Fibroblast of peridontal ligament (primary cell): ENCODE measurements at regions not wholly inside any gene's neighbourhood (a gene's known extent, or its start where the extent isn't known, plus 50 kb on each side); places are given as distances from the start of the nearest gene placed in this dataset.
"Not testable (repeated sequence)": the region's sequence is repeated elsewhere in the genome, so short reads cannot be mapped to it uniquely, and the experiment has no call there.

Experiments used
- DNase-seq: peaks from one replicate; pipeline ENCODE4 v3.0.0-alpha.2; 2010; ENCODE audit errors: extremely low read depth

GRCh38 chr22:48501231-48501750 is 1326.4 kb downstream of the BRD1 start:
- no peak for DNase-seq

DNA sequence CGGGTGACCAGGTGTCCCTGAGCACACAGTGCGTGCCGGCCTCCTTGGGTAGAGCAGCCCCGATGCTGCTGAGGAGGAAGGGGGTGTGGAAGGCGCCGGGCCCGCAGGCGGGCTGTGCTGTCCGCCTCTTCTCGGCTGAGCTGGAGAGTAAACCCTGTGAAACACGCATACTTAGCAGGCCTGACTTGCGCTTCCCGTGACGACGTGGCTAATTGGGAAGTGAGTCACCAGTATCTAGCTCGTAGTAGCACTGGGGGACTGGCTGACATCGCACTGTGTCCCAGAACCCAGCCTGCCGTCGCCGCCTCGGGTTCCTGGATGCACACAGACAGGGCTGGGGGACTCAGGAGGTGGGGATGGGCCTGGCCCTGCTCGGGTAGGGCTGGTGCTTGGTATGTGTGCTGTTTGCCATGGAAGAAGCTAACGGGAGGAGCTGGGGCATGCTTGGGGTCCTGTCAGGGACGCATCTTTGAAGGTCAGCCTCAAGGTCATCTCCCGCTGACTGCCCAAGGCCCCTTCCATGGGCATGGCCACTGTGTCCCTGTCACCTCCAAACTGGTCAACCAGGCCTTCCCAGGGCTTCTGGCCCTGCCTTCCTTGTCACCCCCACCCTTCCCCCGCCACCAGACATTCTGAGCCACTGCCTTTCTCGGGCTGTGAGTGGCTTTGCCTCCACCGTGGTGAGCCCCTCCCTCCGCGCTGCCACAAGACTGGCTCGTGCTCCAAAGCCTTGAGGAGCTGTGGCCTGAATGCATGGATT is 1327.0 kb downstream of the BRD1 start:
- DNase-seq = no peak

- DNase-seq = no peak
Observed at GRCh38 chr22:48499456-48500425, 1327.9 kb downstream of the BRD1 start.

DNA sequence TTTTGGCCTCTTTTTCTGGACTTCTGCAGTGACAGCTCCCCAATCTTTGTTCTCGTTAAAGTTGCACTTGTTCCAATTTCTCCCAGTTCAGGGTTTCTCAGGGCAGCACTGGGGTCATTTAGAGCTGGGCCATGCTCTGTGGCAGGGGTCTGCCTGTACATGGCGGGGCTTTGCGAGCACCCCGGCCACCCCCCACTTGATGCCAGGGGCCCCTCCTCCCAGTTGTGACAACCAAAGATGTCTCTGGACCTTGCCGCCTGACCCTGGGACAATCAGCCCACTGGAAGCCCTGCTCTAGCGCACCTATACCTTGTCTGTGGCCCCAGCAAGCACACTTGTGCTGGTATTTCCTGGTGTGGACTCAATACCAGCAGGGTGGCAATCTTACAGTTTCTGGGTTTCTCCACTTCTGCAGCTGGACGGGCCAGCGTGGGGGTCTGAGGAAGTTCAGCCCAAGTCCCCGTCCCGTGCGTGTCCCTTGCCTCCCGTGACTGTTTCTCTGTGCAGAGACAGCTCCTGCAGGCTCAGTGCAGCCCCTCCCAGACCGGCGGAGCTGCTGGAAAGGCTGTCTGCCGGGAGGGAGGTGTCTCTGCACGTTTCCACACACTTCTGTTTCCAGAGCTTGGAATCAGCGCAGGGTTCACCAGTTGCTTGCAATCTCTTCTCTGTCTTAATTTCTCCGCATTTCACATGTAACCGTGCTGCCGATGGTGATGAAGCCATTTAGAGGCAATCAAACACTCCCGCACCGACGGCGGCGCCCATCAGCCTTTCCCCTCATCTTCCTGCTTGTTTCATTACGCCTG is 1328.9 kb downstream of the BRD1 start:
- DNase-seq = no peak

DNA sequence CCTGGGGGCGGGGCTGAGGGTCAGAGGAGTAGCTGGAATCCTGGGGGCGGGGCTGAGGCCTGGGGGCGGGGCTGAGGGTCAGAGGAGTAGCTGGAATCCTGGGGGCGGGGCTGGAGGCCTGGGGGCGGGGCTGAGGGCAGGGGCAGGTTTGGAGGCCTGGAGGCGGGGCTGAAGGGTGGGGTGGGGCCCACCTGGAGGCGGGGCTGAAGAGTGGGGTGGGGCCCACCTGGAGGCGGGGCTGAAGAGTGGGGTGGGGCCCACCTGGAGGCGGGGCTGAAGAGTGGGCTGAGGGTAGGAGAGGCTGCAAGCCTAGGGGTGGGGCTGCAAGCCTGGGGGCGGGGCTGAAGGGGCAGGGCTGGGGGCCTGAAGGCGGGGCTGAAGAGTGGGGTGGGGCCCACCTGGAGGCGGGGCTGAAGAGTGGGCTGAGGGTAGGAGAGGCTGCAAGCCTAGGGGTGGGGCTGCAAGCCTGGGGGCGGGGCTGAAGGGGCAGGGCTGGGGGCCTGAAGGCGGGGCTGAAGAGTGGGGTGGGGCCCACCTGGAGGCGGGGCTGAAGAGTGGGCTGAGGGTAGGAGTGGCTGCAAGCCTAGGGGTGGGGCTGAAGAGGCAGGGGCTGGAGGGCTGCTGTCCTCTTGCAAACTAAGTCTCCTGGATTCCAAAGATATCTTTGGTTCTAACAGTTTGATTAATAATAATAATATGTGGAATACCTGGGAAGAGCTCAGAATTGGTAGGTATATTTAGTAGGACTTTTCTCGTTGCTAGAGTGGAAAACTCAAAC is 1329.7 kb downstream of the BRD1 start:
- not testable (repeated sequence) for DNase-seq

GRCh38 chr22:48496987-48497650 is 1330.6 kb downstream of the BRD1 start:
- DNase-seq = no peak

GRCh38 chr22:48496226-48496845 is 1331.3 kb downstream of the BRD1 start:
- no peak for DNase-seq

DNA sequence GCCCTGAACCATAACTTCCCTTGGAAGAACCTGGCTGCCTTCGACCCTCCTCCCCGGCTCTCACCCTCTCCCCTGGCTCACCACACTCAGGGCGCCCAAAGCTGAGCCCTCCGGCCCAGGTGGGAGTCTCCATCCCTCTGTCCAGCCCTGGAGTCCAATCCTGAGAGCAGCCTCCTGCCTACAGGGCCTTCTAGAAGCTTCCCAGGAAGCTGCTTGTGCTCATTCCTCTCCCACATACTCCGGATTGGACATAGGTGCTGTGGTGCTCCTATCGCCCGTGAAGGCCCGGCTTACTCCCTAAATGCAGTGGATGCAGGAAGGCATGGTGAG is 1332.0 kb downstream of the BRD1 start:
- no peak for DNase-seq

GRCh38 chr22:48494968-48495750 is 1332.5 kb downstream of the BRD1 start:
- no peak for DNase-seq

DNA sequence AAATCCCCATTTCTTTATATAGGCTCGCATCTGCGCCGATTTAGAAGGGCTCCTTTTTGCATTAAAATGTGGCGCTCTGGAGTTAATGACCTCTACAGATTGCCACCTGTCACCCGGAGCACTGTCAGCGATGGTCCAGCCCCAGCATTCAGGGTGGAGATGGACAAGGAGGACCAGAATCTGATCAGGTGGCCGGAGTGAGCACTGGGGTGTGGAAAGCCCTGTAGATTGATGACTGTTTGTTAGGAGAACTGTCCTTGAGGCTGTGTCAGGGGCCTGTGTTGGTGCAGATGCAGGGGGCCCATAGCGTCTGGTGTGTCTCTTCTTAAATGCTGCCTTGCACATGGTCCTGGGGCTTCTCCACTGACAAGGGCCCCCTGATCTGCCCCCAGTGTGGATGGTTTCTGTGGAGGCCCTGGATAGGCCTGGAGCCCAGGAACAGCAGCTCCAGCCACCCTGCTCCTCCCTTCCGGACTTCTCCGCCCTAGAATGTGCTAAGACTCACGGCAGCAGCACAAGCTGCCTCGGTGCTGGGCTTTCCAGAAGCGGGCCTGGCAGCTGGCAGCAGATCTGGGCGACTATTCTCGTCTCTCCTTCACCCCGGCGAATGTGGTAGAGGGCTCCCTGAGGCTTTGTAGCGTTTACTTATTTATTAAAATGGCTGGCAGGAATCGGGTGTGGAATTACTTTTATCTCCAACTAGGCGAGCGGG is 1333.3 kb downstream of the BRD1 start:
- no peak for DNase-seq

DNA sequence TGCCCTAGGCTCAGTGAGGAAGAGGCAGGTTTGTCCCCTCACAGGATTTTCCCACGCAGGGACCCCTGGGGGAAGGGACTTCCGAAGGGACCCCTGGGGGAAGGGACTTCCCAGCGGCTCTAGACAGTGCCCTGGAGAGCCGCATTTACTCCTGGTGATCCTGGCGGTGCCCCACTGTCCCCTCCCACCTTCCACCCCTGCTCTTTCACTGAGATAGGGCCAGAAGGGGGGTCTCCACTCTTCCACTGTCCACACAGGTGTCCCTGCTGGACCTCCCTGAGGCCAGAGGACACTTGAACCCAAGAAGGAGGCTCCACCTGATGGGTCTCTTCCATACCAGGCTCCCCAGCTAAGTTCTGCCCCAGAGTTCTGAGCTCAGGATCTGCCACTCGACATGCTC is 1333.9 kb downstream of the BRD1 start:
- DNase-seq = no peak

DNA sequence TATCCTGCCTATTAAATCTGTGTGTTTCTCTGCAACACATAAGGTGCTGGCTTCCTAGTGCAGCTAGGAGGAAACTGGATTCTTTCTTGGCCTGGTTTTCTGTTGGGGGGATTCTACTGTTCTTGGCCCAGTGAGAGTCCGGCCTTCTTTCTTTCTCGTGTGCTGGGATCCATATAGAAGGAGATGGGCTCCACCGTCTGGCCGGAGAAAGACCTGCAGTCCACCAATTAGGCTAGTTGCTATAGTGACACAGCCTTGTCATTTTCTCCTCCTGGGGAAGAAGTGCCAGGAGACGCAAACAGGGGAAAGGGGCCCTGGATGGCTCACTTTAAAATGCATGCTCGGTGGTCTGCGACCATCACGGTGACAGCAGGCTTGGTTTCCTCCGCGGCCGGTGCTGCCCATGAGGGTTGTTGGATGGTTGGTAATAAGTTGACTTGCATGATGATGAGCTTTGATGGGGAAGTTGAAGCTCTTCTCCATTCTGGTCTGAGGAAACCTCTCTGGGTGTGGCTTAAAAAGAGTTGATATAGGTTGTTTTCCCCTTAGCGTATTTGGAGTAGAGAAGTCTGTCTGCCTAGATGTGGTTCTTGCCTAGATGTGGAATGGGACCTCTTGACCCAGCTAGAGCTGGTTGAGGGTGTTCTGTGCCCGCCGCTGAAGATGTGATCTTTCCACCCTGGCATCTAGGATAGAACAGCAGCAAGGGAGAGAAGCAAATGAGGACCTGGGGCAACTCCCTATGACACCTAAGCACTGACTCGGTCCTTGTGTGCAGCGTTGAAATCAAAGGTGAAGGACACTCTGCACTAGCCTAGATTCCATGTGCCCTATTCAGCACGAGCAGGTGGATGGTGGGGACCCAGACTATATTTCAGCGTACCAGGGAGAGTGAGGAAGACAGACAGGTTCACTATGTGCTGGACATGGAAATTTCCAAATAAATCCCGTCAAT is 1335.0 kb downstream of the BRD1 start:
- DNase-seq = peak; percentile 59

DNA sequence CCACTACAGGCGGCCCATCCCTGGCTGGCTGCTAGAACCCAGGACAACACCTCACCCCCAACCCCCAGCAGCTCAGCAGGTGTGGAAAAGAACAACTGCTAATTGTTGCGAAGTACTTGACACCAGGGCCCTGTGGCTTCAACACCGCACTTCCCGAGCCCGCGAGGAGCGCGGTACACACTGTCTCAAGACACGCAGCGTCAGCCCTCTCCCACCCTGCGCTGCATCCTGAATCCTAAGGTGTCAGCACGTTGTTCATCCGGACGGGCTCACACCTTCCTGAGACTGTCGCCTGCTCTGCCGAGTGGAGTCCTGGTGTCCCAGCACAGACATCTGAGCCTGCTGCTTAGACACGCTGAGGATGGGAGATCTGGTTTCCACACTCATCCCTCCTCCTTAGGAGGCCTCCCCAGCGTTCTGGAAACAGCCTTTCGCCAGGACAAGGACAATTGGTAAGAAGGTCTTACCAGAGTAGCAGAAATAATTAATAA is 1336.2 kb downstream of the BRD1 start:
- no peak for DNase-seq

DNA sequence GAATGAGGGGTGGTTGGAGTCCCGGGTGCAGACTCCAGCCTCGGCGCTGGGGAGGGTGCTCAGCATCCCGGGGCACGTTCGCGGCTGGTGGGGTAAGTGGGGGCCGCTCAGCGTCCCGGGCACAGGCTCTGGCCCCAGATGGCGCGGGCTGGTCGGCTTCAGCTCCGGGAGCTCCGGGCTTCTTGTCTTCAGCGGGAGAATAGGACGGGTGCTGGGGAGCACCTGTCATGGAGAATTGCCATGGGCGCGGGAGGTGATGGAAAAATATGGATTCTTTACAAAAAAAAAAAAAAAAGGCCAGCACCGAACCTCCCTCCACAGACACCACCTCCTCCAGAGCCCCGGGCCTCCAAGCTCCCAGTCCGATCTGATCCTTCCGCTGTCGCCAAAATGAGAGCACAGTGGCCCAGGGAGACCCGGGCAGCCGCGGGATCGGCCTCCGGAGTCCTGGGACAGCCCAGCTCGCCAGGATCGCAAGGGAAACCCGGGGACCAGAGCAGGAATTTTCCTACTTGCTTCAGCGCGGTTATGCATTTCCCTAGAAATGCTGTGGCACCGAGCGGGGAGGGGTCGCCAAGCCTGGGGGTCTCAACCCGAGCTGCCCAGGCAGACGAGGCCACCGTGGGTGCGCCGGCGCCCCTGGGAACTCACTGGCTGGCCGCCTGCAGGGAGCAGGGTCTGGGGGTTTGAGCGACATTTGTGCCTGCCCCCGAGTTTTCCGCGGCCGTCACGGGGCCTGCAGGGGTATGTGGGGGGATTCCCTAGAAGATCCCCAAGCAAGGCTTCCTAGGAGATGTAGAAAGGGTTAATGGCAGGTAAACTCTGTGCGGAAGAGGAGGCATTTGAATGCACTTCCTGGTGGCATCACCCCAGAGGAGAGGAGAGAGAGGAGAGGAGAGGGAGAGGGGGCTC is 1336.9 kb downstream of the BRD1 start:
- no peak for DNase-seq

DNA sequence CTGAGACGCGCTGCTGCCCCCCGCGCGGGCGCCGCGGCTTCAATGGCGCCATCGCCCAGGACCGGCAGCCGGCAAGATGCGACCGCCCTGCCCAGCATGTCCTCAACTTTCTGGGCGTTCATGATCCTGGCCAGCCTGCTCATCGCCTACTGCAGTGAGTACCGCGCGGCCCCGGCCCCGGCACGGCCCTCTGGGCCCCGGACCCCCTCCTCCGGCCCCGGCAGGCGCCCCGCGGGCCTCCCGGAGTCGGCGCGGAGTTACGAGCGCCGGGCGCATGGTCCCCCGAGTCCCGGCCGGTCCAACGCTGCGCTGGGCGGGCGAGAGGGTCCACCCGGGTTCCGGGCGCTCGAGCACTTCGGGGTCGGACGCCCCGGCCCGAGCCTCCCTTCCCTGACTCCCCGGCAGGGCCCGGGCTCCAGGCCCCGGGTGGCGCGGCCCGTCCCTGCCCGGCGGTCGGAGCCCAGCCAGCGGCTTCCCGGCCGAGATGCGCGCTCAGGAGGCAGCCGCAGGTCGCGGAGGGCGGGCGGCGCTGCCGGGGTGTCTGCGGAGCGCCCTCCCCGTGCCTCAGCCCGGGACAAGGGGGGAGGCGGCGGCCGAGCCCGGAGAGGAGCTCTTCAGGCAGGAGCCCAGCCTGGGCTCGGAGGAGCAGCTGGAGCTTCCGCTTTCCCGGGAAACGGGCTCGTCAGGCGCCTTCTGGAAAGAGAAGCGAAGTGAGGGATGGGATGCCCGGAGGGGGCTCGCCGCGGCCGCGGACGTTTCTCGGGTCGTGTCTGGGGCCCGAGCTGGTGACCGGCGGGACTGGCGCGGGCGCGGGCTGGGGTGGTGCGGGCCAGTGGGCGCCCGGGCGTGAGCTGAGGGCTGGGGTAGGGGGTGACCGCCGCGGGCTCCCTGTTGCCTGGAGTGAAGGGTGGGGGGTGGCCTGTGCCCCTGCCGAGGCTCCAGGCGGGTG is 1337.8 kb downstream of the BRD1 start:
- no peak for DNase-seq
